Neural crest cell (in vitro differentiated cells): ENCODE measurements at regions not wholly inside any gene's neighbourhood (a gene's known extent, or its start where the extent isn't known, plus 50 kb on each side); places are given as distances from the start of the nearest gene placed in this dataset.

Experiments used
- DNase-seq: peaks from one replicate; pipeline ENCODE4 v3.0.0; 2021; ENCODE audit warnings: low read depth, mixed read lengths, low spot score
- H3K27ac Mint-ChIP-seq: one replicate; pipeline ENCODE4 v1.8.0; 2021; ENCODE audit warnings: mild to moderate bottlenecking, mixed read lengths; ENCODE audit not compliant: unreplicated experiment
- H3K27me3 Mint-ChIP-seq: 2 replicates; pipeline ENCODE4 v1.8.0; 2021; ENCODE audit warnings: low read depth, mild to moderate bottlenecking, mixed read lengths
- H3K36me3 Mint-ChIP-seq: 2 replicates; pipeline ENCODE4 v1.8.0; 2021; ENCODE audit warnings: low read depth, mild to moderate bottlenecking, mixed read lengths
- H3K4me1 Mint-ChIP-seq: 2 replicates; pipeline ENCODE4 v1.8.0; 2021; ENCODE audit warnings: mixed read lengths
- H3K4me3 Mint-ChIP-seq: one replicate; pipeline ENCODE4 v1.8.0; 2021; ENCODE audit warnings: mild to moderate bottlenecking, mixed read lengths
- H3K9me3 Mint-ChIP-seq: 2 replicates; pipeline ENCODE4 v1.8.0; 2021; ENCODE audit warnings: mixed read lengths
- TF ChIP-seq, protein P1 (sequence below): fragments of 200-600 bp; sonication (generic); conservative IDR thresholded peaks from 2 replicates; pipeline ENCODE4 v1.5.0; 2021; ENCODE audit warnings: antibody characterized with exemption, mild to moderate bottlenecking

DNA sequence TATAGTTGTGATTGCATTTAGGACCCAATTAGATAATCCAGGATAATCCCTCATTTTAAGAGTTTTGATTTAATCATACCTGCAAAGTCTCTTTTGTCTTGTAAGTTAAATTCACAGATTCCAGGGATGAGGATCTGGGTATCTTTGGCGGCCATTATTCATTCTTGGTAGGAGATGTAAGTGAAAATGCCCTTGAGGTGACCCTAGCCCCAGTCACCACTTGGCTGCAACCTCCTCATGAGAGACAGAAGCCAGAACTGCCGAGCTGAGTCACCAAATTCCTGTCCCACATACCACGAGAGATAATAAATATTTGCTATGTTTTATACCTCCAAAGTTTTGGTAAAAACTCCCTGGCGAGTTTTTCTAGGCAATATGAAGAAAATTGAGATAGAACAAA lies 389.4 kb downstream of the RFC3 start:
- Mint-ChIP-seq H3K9me3 (no peaks in the 10 kb centered on the region), H3K4me1 (no peaks in the 10 kb centered on the region), H3K27ac (no peak overlapping the region), H3K36me3 (no peaks in the 10 kb centered on the region), H3K27me3 (no peaks in the 10 kb centered on the region), H3K4me3 (no peak overlapping the region)
- TF ChIP-seq, protein P1, sequence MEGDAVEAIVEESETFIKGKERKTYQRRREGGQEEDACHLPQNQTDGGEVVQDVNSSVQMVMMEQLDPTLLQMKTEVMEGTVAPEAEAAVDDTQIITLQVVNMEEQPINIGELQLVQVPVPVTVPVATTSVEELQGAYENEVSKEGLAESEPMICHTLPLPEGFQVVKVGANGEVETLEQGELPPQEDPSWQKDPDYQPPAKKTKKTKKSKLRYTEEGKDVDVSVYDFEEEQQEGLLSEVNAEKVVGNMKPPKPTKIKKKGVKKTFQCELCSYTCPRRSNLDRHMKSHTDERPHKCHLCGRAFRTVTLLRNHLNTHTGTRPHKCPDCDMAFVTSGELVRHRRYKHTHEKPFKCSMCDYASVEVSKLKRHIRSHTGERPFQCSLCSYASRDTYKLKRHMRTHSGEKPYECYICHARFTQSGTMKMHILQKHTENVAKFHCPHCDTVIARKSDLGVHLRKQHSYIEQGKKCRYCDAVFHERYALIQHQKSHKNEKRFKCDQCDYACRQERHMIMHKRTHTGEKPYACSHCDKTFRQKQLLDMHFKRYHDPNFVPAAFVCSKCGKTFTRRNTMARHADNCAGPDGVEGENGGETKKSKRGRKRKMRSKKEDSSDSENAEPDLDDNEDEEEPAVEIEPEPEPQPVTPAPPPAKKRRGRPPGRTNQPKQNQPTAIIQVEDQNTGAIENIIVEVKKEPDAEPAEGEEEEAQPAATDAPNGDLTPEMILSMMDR, result no peak
- DNase-seq, result no peak

DNA sequence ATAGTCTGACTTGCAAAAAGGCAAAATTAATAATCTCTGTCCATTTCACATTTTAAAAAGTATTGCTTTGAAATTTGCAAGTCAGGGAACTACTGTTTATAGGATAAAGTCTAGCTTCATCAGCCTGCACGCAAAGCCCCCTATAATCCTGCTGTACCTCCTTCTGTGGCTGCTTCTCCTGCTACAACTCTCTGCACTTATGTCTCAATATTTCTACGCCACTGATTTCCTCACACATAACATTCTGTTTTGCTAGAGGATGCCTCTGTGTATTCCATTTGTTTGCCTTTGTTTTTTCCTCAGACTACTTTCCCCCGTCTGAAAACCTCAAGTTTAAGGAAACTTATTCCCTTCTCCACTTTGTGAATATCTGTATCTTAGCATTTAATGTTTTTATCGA lies 389.9 kb downstream of the RFC3 start:
- no peaks in the 10 kb centered on the region for H3K27me3 Mint-ChIP-seq
- H3K4me1 Mint-ChIP-seq, result no peaks in the 10 kb centered on the region
- H3K9me3 Mint-ChIP-seq, result no peaks in the 10 kb centered on the region
- TF ChIP-seq, protein P1, result no peak
- no peak overlapping the region for H3K27ac Mint-ChIP-seq
- no peak for DNase-seq
- no peaks in the 10 kb centered on the region for H3K36me3 Mint-ChIP-seq
- no peak overlapping the region for H3K4me3 Mint-ChIP-seq

DNA sequence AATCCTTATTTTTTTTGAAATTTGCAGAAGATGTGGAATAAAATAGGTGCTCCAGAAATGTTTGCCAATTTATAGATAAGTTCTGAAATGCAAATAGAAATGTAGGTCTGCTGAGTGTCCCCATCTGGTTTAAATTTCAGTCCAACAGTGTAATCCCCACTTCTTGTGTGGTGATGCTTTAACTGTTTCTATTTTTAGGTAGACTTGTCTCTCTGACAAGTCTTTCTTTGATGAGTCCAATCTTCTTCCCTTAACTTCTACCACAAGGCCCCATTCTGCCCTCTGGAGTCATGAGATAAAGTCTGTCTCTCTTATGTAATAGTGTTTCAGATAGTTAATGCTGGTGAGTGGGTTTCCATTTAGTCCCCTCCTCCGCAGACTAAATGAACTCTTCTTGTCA lies 390.4 kb downstream of the RFC3 start:
- DNase-seq, result no peak

DNA sequence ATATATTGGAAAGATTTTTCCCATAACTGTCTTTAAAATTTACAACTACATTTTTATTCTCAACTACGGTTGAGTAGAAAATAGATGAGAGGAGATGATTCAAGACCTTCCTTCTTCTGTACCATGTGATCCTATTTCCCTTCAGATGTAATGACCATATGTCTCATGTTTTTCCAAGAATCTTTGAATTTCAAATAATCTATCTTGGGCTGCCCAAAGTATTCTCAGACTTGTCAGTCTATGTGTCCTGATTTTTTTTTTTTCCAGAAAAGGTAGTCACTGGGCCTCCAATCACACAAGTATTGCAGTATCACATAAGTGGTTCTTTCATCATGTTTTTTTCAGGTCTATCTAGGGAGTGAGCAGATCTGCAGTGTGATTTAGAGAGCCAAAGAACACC lies 392.4 kb downstream of the RFC3 start:
- no peak for DNase-seq
- Mint-ChIP-seq H3K4me1 (no peaks in the 10 kb centered on the region), H3K36me3 (no peaks in the 10 kb centered on the region), H3K9me3 (no peaks in the 10 kb centered on the region), H3K4me3 (no peak overlapping the region), H3K27ac (no peak overlapping the region), H3K27me3 (no peaks in the 10 kb centered on the region)
- TF ChIP-seq, protein P1, result no peak

More for the DNA sequence above, 390.4 kb downstream of the RFC3 start:
- Mint-ChIP-seq H3K27ac (no peak overlapping the region), H3K9me3 (no peaks in the 10 kb centered on the region), H3K4me3 (no peak overlapping the region), H3K36me3 (no peaks in the 10 kb centered on the region), H3K4me1 (no peaks in the 10 kb centered on the region), H3K27me3 (no peaks in the 10 kb centered on the region)
- TF ChIP-seq, protein P1, result no peak

DNA sequence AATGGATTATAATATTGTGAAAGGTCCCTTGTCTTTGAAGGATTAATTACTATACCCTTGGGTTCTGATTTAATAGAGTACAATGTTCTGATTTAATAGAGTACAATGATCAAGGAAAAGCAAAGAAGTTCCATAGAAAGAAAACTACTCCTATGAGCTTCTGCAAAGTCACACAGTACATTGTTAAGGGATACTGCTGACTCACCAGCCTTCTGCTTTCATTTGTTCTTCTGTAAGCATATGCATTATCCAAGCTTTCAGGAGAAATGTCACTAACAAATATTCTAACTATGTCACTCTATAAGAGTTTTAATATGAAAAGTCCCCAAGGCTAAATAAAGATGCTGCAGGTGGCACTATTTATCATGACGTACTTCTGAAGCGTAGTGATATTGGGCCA lies 396.7 kb downstream of the RFC3 start:
- no peak overlapping the region for H3K4me3 Mint-ChIP-seq
- no peaks in the 10 kb centered on the region for H3K36me3 Mint-ChIP-seq
- H3K4me1 Mint-ChIP-seq, result no peaks in the 10 kb centered on the region
- TF ChIP-seq, protein P1, result no peak
- no peak overlapping the region for H3K27ac Mint-ChIP-seq
- no peaks in the 10 kb centered on the region for H3K27me3 Mint-ChIP-seq
- peaks cover 3% of the 10 kb centered on the region for H3K9me3 Mint-ChIP-seq
- DNase-seq, result no peak

DNA sequence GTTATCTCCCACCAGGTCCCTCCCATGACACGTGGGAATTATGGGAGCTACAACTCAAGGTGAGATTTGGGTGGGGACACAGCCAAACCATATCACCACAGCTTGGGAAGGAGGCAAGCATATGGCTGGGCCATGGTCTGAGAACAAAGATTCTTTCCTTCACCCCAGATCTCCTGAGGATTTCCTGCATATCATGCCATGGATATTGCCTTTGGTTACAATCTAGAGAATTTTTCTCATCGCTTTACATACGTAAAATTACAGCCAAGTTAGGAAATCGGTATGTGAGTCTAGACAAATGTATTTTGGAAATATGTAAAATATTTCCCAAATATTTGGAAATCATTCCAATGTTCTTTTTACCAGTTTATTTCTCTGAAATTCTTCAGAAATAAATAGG lies 398.3 kb downstream of the RFC3 start:
- Mint-ChIP-seq H3K9me3 (peaks cover 6% of the 10 kb centered on the region), H3K27me3 (no peaks in the 10 kb centered on the region), H3K27ac (no peak overlapping the region), H3K4me3 (no peak overlapping the region), H3K36me3 (no peaks in the 10 kb centered on the region), H3K4me1 (no peaks in the 10 kb centered on the region)
- DNase-seq, result no peak
- TF ChIP-seq, protein P1, result no peak
